ENCODE measurements at regions not wholly inside any gene's neighbourhood (a gene's known extent, or its start where the extent isn't known, plus 50 kb on each side); places are given as distances from the start of the nearest gene placed in this dataset.

- DNase-seq (ENCODE audit: low spot score) = no peak
These were observed 147.4 kb upstream of the USP24 start for GRCh38 chr1:55362558-55362957.

GRCh38 chr1:55359611-55360010 is 144.4 kb upstream of the USP24 start:
- DNase-seq (ENCODE audit: low spot score) = no peak

- DNase-seq (ENCODE audit: low spot score) = no peak
These were observed 143.4 kb upstream of the USP24 start for GRCh38 chr1:55358581-55358980.

GRCh38 chr1:55355549-55355948 is 140.4 kb upstream of the USP24 start:
- DNase-seq (ENCODE audit: low spot score) = no peak

DNA sequence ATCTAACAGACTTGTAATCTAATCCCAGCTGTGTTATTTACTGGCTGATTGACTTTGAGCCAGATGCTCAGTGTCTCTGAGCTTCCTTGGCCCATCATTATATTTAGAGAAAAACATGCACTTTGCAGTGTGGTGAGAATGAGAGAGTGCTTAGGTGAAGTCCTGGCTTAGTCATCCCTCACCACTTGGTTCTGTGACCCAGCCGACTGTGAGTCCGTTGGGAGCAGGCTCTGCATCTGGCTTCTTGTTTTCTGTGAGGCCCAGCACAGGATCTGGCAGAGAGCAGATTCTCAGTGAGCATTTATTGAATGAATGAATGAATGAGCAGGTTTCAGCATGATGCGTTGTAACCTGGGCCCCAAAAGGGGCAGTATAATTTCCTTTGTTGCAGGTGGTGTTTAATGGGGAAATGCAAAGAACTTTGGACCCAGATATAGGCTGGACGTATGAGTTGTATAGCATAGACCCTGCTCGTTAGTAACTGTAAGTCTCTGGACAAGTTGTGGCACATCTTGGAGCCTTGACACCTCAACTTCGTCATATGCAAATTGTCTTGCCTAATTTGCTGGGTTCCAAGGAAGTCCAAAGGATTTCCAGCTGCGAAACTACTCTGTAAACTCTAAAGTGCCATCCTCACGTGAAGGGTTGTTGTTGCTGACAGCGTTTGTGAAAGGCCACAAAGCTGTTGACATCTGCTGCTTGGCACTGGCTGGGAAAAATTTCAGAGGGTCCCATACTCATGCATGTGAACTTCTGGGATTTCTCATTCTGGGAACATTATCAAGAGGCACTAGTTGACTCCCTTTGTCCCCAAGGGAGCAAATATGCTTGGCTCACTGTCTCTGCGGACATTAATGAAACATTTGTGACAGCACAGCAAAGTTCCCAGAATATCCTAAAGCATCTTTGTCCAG is 138.8 kb upstream of the USP24 start:
- DNase-seq (ENCODE audit: low spot score) = no peak

DNA sequence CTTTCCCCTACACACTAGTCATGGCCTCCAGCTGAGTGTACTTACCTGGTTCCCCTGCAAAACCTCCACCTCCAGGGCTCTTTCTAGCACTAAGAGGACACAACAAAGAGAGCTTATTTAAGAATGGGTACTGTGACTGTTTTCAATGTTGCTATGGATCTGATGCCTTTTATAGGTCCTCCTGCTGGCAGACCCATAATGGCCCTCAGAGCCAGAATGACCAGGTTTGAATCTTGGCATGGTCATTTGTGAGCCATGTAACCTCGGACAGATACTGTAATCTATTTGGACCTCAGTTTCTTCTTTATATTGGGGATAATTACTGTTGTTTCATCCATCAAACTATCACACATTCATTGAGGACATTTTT is 137.6 kb upstream of the USP24 start:
- no peak for DNase-seq (ENCODE audit: low spot score)

GRCh38 chr1:55352080-55352810 is 137.1 kb upstream of the USP24 start:
- DNase-seq (ENCODE audit: low spot score) = no peak

- DNase-seq (ENCODE audit: low spot score) = no peak
These were observed 133.2 kb upstream of the USP24 start for GRCh38 chr1:55348356-55348755.

DNA sequence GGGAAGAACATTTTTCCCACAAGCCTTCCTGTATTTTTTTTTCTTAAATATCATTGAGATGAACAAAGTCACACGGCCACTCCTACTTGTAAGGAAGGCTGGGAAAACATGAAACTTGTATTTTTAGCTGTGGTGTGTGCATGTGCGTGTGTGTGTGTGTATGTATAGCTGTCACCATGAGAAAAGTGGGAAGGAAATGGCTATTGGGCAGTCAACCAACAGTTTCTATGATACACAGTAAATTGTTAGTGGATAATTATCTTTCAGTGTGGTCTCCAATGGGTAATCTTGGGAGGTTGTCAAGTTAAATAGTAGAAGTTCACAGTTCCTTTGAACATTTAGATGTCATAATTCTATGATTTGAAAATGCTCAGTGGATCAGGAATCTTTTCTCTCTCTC is 132.7 kb upstream of the USP24 start:
- DNase-seq (ENCODE audit: low spot score) = no peak

DNA sequence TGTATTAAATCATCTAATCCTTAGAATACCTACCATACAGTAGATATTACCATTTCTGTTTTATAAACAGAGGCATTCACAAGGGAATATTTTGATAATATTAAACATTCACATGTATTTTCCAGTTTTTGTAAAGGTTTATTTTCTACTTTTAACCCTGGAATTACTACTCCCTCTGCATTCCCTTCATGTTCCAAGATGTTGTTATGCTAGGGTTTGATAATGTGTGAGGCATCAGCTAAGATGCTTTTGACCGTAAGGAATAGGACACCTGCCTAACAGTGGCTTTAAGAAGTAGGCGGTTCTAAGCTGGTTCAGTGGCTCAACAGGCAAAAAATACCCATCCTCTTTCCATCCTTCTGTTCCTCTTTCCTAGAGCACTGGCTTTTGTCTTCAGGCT is 131.9 kb upstream of the USP24 start:
- DNase-seq (ENCODE audit: low spot score) = no peak

DNA sequence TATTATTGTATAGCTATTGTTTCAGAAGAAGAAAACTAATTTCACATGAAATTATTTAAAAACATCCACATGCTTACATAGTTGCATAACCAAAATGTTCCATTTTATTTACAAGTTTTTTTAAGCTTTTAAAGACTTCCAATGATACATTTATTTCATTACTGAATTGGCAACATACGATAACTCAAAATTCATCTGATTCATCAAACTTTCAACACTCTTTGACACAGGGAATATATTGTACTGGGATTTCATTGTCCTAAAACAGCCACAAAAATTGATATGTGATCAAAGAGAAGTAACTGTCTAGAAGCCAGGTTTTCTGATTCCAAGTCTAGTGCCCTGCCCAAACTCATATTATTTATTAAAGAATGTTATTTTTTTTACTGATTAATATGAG is 131.4 kb upstream of the USP24 start:
- DNase-seq (ENCODE audit: low spot score) = no peak

- DNase-seq (ENCODE audit: low spot score) = no peak
These were observed 124.5 kb upstream of the USP24 start for GRCh38 chr1:55339681-55340080.

DNA sequence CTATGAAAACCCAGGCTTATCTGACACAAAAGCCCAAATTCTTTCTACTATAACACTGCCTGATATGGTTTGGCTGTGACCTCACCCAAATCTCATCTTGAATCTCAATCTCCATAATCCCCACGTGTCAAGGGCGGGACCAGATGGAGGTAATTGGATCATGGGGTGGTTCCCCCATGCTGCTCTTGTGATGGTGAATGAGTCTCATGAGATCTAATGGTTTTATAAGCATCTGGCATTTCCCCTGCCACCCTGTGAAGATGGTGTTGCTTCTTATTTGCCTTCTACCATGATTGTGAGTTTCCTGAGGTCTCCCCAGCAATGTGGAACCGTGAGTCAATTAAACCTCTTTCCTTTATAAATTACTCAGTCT is 123.3 kb upstream of the USP24 start:
- DNase-seq (ENCODE audit: low spot score) = no peak

GRCh38 chr1:55337801-55338447 is 122.8 kb upstream of the USP24 start:
- DNase-seq (ENCODE audit: low spot score) = peak; percentile 30

DNA sequence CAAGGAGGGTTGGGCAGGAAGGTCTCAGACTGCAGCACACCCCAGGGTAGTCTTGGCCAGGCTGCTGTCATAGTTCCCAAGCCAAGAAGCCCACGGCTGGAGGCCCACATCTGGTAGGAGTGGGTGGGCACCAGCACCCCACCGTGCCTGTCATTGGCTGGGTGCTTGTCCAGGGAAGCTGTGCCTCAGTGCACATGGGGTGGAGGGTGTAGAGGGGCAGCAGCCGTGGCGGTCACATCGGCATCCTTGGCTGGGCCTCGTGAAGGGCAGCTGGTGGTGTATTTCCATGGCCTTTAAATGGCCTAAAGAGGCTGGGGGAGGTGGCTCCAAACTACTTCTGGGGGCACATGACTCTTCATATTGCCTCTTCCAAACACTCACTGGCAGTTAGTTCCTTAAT is 119.6 kb upstream of the USP24 start:
- DNase-seq (ENCODE audit: low spot score) = no peak

GRCh38 chr1:55334160-55334559 is 119.0 kb upstream of the USP24 start:
- DNase-seq (ENCODE audit: low spot score) = no peak

DNA sequence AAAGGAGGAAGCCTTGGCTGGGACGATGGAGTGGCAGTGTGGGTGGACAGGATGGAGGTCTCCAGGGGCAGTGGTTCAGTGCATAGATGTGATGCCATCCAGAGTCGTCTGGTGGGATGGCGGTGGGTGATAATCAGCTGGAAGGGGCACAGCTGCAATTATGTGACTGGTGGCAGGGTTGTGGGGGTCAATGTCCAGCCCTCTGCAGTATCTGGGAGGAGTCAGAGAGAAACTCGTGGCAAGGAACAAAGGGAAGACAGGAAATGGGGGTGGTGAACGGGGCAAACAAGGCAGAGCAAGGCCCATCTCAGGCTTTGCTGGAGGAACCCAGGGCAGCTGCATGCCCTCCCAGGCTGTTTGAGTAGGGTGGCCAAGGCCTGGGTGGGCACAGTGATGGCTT is 118.3 kb upstream of the USP24 start:
- no peak for DNase-seq (ENCODE audit: low spot score)

GRCh38 chr1:55331351-55331750 is 116.2 kb upstream of the USP24 start:
- DNase-seq (ENCODE audit: low spot score) = no peak

DNA sequence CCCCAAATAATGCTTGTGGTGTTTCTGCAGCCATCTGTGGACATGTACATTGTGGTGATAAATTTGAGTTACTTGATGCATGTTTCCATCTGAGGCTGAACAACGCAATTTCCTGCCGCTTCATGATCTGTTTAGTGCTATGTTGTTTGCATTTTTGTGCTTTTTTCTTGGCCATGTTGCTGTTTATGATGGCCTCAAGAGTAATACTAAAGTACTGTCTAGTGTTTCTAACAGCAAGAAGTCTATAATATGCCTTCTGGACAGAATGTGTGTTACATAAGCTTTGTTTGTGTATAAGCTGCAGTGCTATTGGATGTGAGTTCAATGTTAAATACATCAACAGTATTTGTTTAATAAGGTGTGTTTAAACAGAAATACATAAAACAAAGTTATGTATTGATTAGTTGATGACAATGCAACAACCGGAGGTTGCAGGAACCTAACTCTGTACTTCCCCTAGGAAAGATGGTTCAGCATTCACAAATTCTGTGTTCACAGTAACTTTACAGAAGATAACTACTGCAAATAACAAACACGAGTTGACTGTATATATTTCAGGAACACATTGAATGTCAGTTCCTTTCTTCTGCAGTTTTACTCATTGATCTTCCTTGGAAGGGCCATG is 114.8 kb upstream of the USP24 start:
- no peak for DNase-seq (ENCODE audit: low spot score)

DNA sequence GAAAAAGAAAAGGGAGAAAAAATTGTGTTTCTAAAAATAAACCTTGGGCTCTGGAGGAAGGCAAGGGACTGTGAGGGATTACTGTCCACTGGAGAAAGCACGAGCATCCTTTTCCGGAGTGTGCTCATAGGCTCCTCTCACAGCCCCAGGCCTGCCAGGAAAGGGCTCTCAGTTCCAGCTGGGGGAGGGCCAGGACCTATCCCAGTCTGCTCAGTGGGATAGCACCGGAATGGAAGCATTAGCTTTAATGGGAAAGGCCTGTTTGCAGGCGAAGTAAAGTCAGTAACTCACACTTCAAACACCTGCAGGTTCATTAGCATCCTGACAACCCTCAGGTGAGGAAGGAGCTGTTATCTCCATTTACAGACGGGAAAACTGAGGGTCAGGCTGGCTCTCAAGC is 113.9 kb upstream of the USP24 start:
- DNase-seq (ENCODE audit: low spot score) = no peak

GRCh38 chr1:55326496-55327243 is 111.5 kb upstream of the USP24 start:
- DNase-seq (ENCODE audit: low spot score) = no peak

DNA sequence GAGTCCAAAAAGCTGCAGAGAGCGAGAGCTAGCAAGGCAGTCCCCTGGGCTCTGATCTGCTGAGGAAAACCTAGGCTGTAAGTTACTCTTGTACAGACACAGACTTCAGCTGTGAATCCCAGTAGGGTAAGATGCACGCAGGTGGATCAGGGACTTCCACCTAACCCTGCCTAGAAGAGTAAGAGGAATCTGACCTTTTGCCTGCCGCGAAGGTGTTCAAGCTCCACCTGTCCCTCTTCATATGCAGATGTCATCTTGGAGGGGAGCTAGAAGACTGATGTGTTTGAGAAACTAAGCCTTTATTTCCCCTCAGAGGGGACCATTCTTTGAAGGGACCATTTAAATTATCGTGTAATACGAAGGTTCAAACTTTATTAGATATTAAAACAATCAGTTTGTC is 108.6 kb upstream of the USP24 start:
- no peak for DNase-seq (ENCODE audit: low spot score)

Measured in SW480 (cell line).